GM21576 (cell line): ENCODE measurements at regions not wholly inside any gene's neighbourhood (a gene's known extent, or its start where the extent isn't known, plus 50 kb on each side); places are given as distances from the start of the nearest gene placed in this dataset.
"Not testable (repeated sequence)": the region's sequence is repeated elsewhere in the genome, so short reads cannot be mapped to it uniquely, and the experiment has no call there.

ENCODE experiments used
- ATAC-seq: cut with Tn5 transposase; IDR thresholded peaks from one replicate; pipeline ENCODE4 v1.9.1; 2021; ENCODE audit warnings: mild to moderate bottlenecking, moderate library complexity; ENCODE audit not compliant: unreplicated experiment

DNA sequence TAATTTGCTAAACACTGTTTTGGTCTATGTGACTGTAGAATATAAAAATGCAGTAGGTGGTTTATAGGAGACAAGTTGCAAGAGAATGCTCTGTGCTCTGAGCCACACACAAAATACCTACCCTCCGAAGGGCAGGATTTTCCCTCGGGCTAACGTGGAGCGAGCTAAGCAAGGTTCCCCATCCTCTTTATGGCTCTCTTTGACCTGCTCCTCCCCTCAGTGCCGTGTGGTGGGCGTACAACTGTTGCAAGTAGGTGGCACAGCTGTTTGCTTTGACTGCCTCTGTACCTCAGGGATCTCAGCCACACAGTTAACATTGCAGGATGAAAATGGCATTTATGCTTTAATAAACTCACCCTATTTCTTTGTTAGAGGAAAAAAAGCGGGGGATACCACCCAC is 339.1 kb downstream of the SATB1 start:
- ATAC-seq: no peak

DNA sequence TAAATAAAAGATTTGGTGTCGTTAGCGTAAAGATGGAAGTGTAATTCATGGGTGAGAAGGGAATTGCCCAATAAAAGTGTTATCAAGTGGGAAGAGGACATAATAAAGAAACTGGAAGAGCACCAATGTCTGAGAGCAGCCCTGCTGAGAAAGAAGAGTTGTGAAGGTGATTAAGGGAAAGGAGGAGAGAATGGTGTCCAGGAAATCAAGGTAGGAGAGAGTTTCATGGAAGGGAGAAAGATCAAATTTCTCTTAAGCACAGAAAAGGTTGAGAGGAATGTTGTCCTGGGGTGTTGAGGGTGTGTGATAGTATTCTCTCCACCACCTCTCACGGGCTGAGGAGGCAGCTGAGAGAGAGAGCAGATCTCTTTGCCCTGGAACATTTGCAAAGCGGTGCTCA is 339.7 kb downstream of the SATB1 start:
- ATAC-seq: no peak

DNA sequence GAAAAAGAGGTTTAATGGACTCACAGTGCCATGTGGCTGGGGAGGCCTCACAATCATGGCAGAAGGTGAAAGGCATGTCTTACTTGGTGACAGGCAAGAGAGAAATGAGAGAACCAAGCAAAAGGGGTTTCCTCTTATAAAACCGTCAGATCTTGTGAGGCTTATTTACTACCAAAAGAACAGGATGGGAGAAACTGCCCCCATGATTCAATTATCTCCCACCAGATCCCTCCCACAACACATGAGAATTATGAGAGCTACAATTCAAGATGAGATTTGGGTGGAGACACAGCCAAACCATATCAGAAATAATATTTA is 340.8 kb upstream of the TBC1D5 start:
- ATAC-seq: not testable (repeated sequence)

- no peak for ATAC-seq
Measured at GRCh38 chr3:18082551-18083272, 340.3 kb upstream of the TBC1D5 start.

DNA sequence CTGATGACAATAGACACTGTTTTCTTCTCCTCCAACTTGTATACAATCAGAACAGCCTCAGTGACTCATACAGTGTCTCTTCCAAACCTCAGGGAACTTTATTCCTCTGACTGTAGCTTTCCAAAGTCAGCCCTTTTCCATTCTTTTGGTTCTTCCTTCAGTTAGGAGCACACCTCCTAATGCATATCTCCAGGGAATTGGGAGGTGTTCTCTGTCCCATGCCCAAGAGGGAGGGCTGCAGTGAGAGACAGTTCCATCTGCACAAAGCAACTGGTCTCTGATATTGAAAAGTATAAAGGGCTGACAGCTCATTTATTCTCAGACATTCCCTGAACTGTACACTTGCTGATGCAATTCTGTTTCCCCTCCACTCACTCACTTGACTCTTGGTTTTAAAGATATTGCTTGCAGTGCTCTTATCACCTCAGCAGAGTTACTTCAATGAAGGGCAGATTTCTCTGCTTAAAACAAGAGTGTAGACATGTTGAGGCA is 337.8 kb upstream of the TBC1D5 start:
- ATAC-seq: no peak

- no peak for ATAC-seq
Measured at GRCh38 chr3:18079739-18080138, 337.3 kb upstream of the TBC1D5 start.

GRCh38 chr3:18079062-18079461 is 336.6 kb upstream of the TBC1D5 start:
- no peak for ATAC-seq

GRCh38 chr3:18077128-18077840 is 334.9 kb upstream of the TBC1D5 start:
- ATAC-seq: no peak

- ATAC-seq: no peak
Measured at GRCh38 chr3:18076301-18076700, 333.9 kb upstream of the TBC1D5 start.

GRCh38 chr3:18075799-18076198 is 333.4 kb upstream of the TBC1D5 start:
- ATAC-seq: no peak

DNA sequence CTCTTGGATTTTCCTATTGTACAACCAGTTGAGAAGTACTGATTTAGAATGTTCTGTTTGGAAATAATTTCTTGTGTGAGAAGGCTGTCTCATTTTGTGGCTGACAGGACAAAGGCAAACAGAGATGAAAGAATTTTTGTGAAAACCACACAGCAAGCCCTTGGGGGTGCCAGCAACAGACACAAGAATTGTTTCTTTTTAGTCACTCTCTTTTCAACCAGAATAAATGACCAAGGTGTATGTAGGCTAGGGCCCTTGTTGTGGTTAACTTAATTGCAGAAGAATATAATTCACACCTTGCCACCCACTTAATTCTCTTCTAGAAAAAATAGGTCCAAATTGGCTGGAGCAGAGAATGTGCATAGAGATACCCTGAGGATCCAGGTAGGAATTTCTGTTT is 329.4 kb upstream of the TBC1D5 start:
- ATAC-seq: no peak

DNA sequence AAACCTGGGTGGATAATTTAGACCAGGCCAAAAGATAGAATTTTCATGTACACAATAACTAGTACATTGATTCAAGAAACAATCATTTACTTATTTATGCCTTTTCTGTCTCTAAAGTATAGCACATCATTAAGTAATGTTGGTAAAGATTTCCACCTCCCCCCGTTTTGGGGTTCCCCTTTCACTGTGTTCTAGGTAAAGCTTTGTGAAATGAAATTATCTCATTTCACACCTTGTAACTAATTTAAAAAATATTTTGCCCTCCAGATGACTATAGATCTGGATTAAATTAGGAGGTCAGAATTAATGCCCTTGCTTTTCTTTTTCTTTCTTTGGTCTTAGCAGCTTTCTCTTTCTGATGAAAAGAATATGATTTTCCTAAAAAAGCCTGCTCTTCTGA is 328.5 kb upstream of the TBC1D5 start:
- ATAC-seq: no peak

- ATAC-seq: no peak
Measured at GRCh38 chr3:18070231-18070630, 327.8 kb upstream of the TBC1D5 start.

- ATAC-seq: no peak
Measured at GRCh38 chr3:18069568-18069967, 327.1 kb upstream of the TBC1D5 start.

GRCh38 chr3:18066899-18067582 is 324.6 kb upstream of the TBC1D5 start:
- no peak for ATAC-seq

GRCh38 chr3:18064586-18064985 is 322.2 kb upstream of the TBC1D5 start:
- ATAC-seq: no peak

- ATAC-seq: no peak
Measured at GRCh38 chr3:18062657-18063025, 320.2 kb upstream of the TBC1D5 start.

DNA sequence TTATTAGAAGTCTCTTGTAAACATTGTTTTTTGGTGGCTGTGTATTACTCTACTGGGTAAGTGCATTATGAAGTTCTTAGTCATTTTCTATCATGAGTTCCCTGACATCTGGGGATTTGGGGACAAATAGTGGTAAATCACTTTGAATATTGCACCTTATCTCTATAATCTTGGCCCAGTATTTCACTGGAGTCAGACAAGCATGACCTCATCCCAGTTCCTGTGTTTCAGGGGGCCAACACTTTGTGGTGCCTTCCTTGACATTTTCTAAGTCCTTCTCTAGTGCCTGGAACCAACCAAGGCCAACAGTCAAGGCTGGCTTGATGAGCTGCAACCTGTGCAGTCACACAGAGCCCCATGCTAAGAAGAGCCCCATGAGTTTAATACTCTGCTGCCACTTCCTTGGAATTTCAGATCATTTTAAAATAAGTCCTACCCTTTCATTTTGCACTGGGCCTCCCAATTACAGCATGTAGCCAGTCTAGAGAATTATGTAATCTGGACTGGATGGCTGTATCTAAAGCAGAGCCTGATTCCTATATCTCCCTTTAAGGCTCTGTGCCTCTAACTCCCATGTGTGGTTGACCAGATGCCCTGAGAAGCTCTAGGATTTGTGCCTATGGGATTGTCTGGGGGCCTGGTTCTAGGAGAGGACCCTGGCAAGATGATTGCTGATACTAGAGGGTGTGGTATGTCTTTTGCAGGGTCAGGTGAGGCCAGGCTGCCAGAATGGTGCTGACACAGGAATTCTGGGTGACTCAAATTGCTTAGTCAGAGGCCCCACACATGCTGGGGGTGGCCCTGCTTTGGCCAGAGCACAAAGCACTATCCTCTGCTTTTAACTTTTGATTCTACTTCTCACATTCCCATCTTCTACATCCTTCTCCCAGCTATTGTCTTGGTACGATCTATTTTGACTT is 319.6 kb upstream of the TBC1D5 start:
- no peak for ATAC-seq

DNA sequence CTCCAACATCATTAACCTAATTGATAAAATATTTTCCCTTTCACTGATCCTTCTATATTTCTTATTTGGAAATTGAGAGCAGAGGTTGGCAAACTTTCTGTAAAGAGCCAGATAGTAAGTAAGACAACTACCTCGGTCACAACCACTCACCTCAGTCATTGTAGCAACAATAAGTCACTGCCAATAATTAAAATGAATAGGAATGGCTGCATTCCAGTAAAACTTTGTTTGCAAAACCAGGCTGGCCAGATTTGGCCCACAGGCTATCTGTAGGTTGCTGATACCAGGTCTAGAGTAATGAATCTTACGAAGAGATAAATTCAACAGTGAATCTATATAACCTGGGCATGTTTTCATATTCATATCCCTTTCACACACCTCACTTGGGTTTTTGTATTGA is 316.2 kb upstream of the TBC1D5 start:
- no peak for ATAC-seq

DNA sequence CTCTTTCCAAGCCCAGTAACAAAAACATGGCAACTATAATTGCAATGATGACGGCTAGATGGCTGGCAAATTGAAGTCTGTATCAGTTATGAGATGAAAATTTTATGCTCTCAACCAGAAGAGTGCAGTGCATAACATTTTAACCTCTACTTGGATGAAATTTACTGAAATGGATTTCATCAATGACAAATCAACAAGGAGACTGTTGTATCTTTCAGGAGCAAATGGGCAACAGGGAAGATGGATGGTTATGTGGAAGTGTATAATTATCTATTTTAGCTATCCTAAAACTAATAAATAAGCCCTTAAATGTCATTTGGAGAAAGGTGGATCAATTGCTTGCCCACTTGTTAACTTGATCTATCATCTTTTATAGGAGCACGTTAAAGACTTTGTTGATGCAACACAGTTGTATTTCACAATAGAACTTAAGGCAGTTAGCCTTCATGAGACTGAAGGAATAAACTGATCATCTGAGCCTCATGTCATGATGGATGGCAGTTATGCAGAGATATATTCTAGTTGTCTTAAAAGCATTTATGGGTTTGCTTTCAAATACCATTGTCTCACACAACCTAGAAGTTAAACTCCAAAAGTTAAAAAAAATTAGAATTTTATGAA is 315.1 kb upstream of the TBC1D5 start:
- ATAC-seq: no peak

DNA sequence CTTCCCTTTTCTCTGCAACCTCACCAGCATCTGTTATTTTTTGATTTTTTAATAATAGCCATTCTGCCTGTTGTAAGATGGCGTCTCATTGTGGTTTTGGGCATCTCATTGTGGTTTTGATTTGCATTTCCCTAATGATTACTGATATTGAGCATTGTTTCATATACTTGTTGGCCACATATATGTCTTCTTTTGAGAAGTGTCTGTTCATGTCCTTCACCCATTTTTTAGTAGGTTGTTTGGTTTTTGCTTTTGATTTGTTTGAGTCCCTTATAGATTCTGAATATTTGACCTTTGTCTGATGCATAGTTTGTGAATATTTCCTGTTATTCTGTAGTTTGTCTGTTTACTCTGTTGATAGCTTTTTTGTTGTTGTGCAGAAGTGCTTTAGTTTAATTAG is 312.2 kb upstream of the TBC1D5 start:
- no peak for ATAC-seq
